IMR-90 (cell line): ENCODE measurements at regions not wholly inside any gene's neighbourhood (a gene's known extent, or its start where the extent isn't known, plus 50 kb on each side); places are given as distances from the start of the nearest gene placed in this dataset.
"Not testable (repeated sequence)": the region's sequence is repeated elsewhere in the genome, so short reads cannot be mapped to it uniquely, and the experiment has no call there.

ENCODE experiments used
- RAD21 ChIP-seq: IDR thresholded peaks from 2 replicates; pipeline ENCODE4 v1.6.1; 2012; ENCODE audit warnings: low read length, improper control_type of control experiment
- RFX5 ChIP-seq: IDR thresholded peaks from 2 replicates; pipeline ENCODE4 v1.8.0; 2012; ENCODE audit warnings: low read depth, mild to moderate bottlenecking, low read length, moderate library complexity
- TF ChIP-seq, protein P1 (sequence below): conservative IDR thresholded peaks from 2 replicates; pipeline ENCODE4 v1.5.1; 2012; ENCODE audit warnings: mild to moderate bottlenecking, low read depth, low read length, improper control_type of control experiment
- TF ChIP-seq, protein P2 (sequence below): fragments of 150-350 bp; IDR thresholded peaks from 2 replicates; pipeline ENCODE4 v1.6.1; 2017; ENCODE audit warnings: mild to moderate bottlenecking, antibody characterized with exemption, low read length, low read depth

DNA sequence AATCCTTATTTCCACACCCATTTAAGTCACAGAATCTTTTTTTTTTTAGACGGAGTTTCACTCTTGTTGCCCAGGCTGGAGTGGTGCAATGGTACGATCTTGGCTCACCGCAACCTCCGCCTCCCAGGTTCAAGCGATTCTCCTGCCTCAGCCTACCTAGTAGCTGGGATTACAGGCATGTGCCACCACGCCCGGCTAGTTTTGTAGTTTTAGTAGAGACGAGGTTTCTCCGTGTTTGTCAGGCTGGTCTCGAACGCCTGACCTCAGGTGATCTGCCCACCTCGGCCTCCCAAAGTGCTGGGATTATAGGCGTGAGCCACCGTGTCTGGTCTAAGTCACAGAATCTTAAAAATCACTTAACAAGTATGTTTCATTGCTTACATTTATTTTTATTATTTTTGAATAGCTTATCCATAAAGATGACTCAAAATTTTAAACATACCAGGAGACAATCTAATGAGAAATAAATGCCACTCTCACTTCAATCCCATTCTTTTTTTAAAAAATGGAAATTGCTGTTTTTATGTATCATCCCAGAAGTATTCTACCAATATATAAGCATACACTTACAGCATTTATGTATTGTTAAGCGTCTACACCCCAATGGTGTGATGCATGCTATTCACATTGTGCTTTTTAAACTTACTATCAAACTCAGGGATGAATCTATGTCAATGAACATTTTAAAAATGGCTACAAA, 338.5 kb downstream of the RFPL4B start:
- not testable (repeated sequence) for TF ChIP-seq RFX5, RAD21
- TF ChIP-seq, protein P1, sequence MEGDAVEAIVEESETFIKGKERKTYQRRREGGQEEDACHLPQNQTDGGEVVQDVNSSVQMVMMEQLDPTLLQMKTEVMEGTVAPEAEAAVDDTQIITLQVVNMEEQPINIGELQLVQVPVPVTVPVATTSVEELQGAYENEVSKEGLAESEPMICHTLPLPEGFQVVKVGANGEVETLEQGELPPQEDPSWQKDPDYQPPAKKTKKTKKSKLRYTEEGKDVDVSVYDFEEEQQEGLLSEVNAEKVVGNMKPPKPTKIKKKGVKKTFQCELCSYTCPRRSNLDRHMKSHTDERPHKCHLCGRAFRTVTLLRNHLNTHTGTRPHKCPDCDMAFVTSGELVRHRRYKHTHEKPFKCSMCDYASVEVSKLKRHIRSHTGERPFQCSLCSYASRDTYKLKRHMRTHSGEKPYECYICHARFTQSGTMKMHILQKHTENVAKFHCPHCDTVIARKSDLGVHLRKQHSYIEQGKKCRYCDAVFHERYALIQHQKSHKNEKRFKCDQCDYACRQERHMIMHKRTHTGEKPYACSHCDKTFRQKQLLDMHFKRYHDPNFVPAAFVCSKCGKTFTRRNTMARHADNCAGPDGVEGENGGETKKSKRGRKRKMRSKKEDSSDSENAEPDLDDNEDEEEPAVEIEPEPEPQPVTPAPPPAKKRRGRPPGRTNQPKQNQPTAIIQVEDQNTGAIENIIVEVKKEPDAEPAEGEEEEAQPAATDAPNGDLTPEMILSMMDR: not testable (repeated sequence)
- TF ChIP-seq, protein P2, sequence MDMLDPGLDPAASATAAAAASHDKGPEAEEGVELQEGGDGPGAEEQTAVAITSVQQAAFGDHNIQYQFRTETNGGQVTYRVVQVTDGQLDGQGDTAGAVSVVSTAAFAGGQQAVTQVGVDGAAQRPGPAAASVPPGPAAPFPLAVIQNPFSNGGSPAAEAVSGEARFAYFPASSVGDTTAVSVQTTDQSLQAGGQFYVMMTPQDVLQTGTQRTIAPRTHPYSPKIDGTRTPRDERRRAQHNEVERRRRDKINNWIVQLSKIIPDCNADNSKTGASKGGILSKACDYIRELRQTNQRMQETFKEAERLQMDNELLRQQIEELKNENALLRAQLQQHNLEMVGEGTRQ: not testable (repeated sequence)
